ENCODE measurements at regions not wholly inside any gene's neighbourhood (a gene's known extent, or its start where the extent isn't known, plus 50 kb on each side); places are given as distances from the start of the nearest gene placed in this dataset.

DNA sequence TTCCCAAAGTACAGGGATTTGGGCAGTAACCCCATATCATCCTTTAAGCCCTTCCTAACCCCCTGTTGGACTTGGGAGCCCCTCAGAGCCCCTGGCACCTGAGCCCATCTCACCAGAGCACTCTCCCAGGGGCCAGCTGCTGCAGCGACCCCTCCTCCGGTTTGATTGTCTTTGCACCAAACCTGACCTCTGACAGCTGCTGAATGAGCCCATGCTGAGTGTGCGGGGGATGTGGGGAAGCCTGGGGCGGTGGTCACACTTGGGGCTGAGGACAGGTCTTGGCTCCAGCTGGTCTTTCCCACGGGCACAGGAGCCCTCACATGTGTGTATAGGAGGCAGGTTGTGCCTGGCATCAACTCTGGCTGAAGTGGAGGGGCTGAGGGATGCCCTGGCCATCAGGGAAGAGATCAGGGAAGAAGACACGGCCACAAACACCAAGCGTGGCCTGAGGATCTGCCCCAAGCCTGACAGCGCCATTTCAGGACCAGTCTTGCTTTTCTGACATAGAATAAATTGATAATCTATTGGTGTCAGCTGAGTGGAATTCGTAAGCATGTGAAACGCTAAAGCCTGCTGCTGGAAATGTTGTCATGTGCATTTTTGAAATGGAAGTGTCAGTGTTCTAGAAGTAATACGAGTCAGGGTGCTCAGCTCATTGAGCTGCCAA is 102.4 kb downstream of the ACKR3 start:
- no peaks in the 10 kb centered on the region for H3K4me1 ChIP-seq (ENCODE audit: control insufficient read depth in 1 of 2, insufficient read depth in 2 of 2, low read depth in 1 of 2, low read length in 1 of 2)
- no peak overlapping the region for H3K4me2 ChIP-seq
- H3K9me2 ChIP-seq = no peaks in the 10 kb centered on the region
- no peak overlapping the region for H3K27ac ChIP-seq (ENCODE audit: low read depth in 2 of 2, low read length in 1 of 2)
- peaks cover 2% of the 10 kb centered on the region; the same call in 1 of the 2 replicates for H3K27me3 ChIP-seq (ENCODE audit: insufficient read depth)
- H3K9me3 ChIP-seq = no peaks in the 10 kb centered on the region
- POLR2A ChIA-PET = no interaction called here
- no peak overlapping the region for H2AFZ ChIP-seq (ENCODE audit: low read depth)
- CTCF ChIA-PET = interaction anchor here (0.9 kb wide), 1 partner anchor 21 kb away, joined by 3 read pairs; no protein-coding TSS in a partner anchor
- no peak overlapping the region for H3K9ac ChIP-seq
- H4K20me1 ChIP-seq (ENCODE audit: insufficient read depth) = no peaks in the 10 kb centered on the region
- H3F3A ChIP-seq (replicated peaks; ENCODE audit: insufficient read depth) = no peaks in the 10 kb centered on the region
- H3K79me2 ChIP-seq (ENCODE audit: insufficient read depth) = no peaks in the 10 kb centered on the region
- TF ChIP-seq RFX5 (IDR thresholded peaks at IDR 0.05; ENCODE audit: low read length) = no peak
- TF ChIP-seq FOXM1 (IDR thresholded peaks at IDR 0.05; ENCODE audit: low read depth) = no peak
- no peak for TF ChIP-seq TAF1 (IDR thresholded peaks at IDR 0.05; ENCODE audit: borderline replicate concordance, low read depth, low read length)
- no peak for TF ChIP-seq MEF2A (IDR thresholded peaks at IDR 0.05; ENCODE audit: borderline replicate concordance, low read depth)
- no peak for TF ChIP-seq RCOR1 (IDR thresholded peaks at IDR 0.05; ENCODE audit: low read length)
- TF ChIP-seq GATA2 (CRISPR knock-in tag; IDR thresholded peaks at IDR 0.05) = no peak
- no peak for TF ChIP-seq JUND (IDR thresholded peaks at IDR 0.05)
- TF ChIP-seq NRF1 (IDR thresholded peaks at IDR 0.05; ENCODE audit: low read depth, low read length) = no peak
- TF ChIP-seq, protein P1, sequence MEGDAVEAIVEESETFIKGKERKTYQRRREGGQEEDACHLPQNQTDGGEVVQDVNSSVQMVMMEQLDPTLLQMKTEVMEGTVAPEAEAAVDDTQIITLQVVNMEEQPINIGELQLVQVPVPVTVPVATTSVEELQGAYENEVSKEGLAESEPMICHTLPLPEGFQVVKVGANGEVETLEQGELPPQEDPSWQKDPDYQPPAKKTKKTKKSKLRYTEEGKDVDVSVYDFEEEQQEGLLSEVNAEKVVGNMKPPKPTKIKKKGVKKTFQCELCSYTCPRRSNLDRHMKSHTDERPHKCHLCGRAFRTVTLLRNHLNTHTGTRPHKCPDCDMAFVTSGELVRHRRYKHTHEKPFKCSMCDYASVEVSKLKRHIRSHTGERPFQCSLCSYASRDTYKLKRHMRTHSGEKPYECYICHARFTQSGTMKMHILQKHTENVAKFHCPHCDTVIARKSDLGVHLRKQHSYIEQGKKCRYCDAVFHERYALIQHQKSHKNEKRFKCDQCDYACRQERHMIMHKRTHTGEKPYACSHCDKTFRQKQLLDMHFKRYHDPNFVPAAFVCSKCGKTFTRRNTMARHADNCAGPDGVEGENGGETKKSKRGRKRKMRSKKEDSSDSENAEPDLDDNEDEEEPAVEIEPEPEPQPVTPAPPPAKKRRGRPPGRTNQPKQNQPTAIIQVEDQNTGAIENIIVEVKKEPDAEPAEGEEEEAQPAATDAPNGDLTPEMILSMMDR (IDR thresholded peaks at IDR 0.05) = no peak
- no peak for TF ChIP-seq GABPA (IDR thresholded peaks at IDR 0.05; ENCODE audit: low read depth)
- no peak for TF ChIP-seq ELF1 (IDR thresholded peaks at IDR 0.05)
- no peak for TF ChIP-seq YY1 (IDR thresholded peaks at IDR 0.05; ENCODE audit: low read depth)
- TF ChIP-seq POLR2AphosphoS5 (IDR thresholded peaks at IDR 0.05; ENCODE audit: low read depth, low read length) = no peak
- no peak for DNase-seq
- WGBS (ENCODE audit: low lambda C conversion rate) = 28% methylated on average over 9 of the region's 11 CpGs
- no peaks in the 10 kb centered on the region for H3K36me3 ChIP-seq (replicated peaks in 1 of 2; ENCODE audit: control insufficient read depth in 1 of 2, insufficient read depth in 2 of 2, low read length in 1 of 2)
- no peak overlapping the region for H3K4me3 ChIP-seq (ENCODE audit: low read depth in 2 of 2, low read length in 1 of 2)

- Histone ChIP-seq H3F3A (replicated peaks; ENCODE audit: insufficient read depth) (no peaks in the 10 kb centered on the region), H3K9me2 (no peaks in the 10 kb centered on the region), H3K4me1 (ENCODE audit: control insufficient read depth in 1 of 2, insufficient read depth in 2 of 2, low read depth in 1 of 2, low read length in 1 of 2) (no peaks in the 10 kb centered on the region), H3K36me3 (replicated peaks in 1 of 2; ENCODE audit: control insufficient read depth in 1 of 2, insufficient read depth in 2 of 2, low read length in 1 of 2) (no peaks in the 10 kb centered on the region), H3K27ac (ENCODE audit: low read depth in 2 of 2, low read length in 1 of 2) (no peak overlapping the region), H3K9ac (no peak overlapping the region), H2AFZ (ENCODE audit: low read depth) (no peak overlapping the region), H3K9me3 (no peaks in the 10 kb centered on the region), H3K27me3 (ENCODE audit: insufficient read depth) (peaks cover 7% of the 10 kb centered on the region; the same call in 1 of the 2 replicates), H3K4me2 (no peak overlapping the region), H3K79me2 (ENCODE audit: insufficient read depth) (no peaks in the 10 kb centered on the region), H3K4me3 (ENCODE audit: low read depth in 2 of 2, low read length in 1 of 2) (no peak overlapping the region), H4K20me1 (ENCODE audit: insufficient read depth) (no peaks in the 10 kb centered on the region)
- 37% methylated on average over 5 of the region's 5 CpGs for WGBS (ENCODE audit: low lambda C conversion rate)
- DNase-seq = no peak
- ChIA-PET CTCF (interaction anchor here (0.9 kb wide), 1 partner anchor 22 kb away, joined by 3 read pairs; no protein-coding TSS in a partner anchor), POLR2A (no interaction called here)
- no peak for TF ChIP-seq TAF1 (IDR thresholded peaks at IDR 0.05; ENCODE audit: borderline replicate concordance, low read depth, low read length)
- TF ChIP-seq EZH2phosphoT487 (IDR thresholded peaks at IDR 0.05; ENCODE audit: borderline replicate concordance, low read depth) = no peak
- no peak for TF ChIP-seq MAX (IDR thresholded peaks at IDR 0.05; ENCODE audit: low read depth)
- TF ChIP-seq NFIC (IDR thresholded peaks at IDR 0.05; ENCODE audit: borderline replicate concordance) = no peak
- no peak for TF ChIP-seq TEAD4 (IDR thresholded peaks at IDR 0.05; ENCODE audit: borderline replicate concordance, insufficient read depth)
- TF ChIP-seq, protein P2, sequence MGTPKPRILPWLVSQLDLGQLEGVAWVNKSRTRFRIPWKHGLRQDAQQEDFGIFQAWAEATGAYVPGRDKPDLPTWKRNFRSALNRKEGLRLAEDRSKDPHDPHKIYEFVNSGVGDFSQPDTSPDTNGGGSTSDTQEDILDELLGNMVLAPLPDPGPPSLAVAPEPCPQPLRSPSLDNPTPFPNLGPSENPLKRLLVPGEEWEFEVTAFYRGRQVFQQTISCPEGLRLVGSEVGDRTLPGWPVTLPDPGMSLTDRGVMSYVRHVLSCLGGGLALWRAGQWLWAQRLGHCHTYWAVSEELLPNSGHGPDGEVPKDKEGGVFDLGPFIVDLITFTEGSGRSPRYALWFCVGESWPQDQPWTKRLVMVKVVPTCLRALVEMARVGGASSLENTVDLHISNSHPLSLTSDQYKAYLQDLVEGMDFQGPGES (IDR thresholded peaks at IDR 0.05; ENCODE audit: low read depth, low read length) = no peak
- TF ChIP-seq YY1 (IDR thresholded peaks at IDR 0.05; ENCODE audit: low read depth) = no peak
- TF ChIP-seq, protein P1 (IDR thresholded peaks at IDR 0.05) = no peak
- TF ChIP-seq JUND (IDR thresholded peaks at IDR 0.05) = no peak
- TF ChIP-seq CHD2 (IDR thresholded peaks at IDR 0.05; ENCODE audit: low read length, partially characterized antibody) = no peak
- TF ChIP-seq SIN3A (IDR thresholded peaks at IDR 0.05; ENCODE audit: borderline replicate concordance, low read depth, low read length) = no peak
- TF ChIP-seq RCOR1 (IDR thresholded peaks at IDR 0.05; ENCODE audit: low read length) = no peak
- no peak for TF ChIP-seq RFX5 (IDR thresholded peaks at IDR 0.05; ENCODE audit: low read length)
- no peak for TF ChIP-seq NRF1 (IDR thresholded peaks at IDR 0.05; ENCODE audit: low read depth, low read length)
Observed at GRCh38 chr2:236672606-236673005, 103.0 kb downstream of the ACKR3 start.
